ENCODE measurements at regions not wholly inside any gene's neighbourhood (a gene's known extent, or its start where the extent isn't known, plus 50 kb on each side); places are given as distances from the start of the nearest gene placed in this dataset.

DNA sequence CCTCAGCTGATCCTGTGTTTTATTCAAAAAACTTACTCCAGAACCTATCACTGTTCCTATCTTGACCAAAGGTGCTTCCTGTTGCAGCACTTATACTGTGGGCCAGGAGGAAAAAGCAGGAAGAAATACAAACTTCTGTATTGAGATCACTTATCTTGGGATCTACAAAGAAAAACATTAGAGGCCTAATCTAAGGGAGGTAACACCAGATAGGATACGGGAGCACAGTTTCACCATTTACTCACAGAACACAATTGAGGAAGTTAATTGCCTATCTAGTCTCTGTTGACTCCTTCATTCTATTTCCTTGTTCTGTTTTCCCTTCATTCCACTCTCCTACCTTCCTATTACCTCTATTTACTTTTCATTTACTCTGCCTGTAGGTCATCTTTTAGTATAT lies 287.2 kb upstream of the LINC00305 start:
- Histone ChIP-seq H4K20me1 (ENCODE audit: insufficient read depth) (no peaks in the 10 kb centered on the region), H3K4me3 (no peak overlapping the region), H3K27me3 (ENCODE audit: insufficient read depth, low read depth) (no peaks in the 10 kb centered on the region), H3K27ac (no peak overlapping the region), H3K9me3 (ENCODE audit: insufficient read depth, low read depth) (no peaks in the 10 kb centered on the region), H3F3A (ENCODE audit: insufficient read depth, low read depth) (no peaks in the 10 kb centered on the region), H3K79me2 (ENCODE audit: low read depth) (no peaks in the 10 kb centered on the region), H3K9me2 (ENCODE audit: insufficient read depth) (no peaks in the 10 kb centered on the region), H2AFZ (no peak overlapping the region), H3K4me2 (no peak overlapping the region), H3K4me1 (replicated peaks; ENCODE audit: insufficient read depth) (no peaks in the 10 kb centered on the region), H3K36me3 (ENCODE audit: low read depth) (no peaks in the 10 kb centered on the region)
- BruUV-seq (replicated peaks): no TSS peak
- intact Hi-C loops (cut with micrococcal nuclease; ENCODE audit: unreplicated experiment): no loop called here
- DNase-seq: no peak
- no peak for TF ChIP-seq EZH2 (IDR thresholded peaks at IDR 0.05; ENCODE audit: low read depth)
- TF ChIP-seq, protein P1, sequence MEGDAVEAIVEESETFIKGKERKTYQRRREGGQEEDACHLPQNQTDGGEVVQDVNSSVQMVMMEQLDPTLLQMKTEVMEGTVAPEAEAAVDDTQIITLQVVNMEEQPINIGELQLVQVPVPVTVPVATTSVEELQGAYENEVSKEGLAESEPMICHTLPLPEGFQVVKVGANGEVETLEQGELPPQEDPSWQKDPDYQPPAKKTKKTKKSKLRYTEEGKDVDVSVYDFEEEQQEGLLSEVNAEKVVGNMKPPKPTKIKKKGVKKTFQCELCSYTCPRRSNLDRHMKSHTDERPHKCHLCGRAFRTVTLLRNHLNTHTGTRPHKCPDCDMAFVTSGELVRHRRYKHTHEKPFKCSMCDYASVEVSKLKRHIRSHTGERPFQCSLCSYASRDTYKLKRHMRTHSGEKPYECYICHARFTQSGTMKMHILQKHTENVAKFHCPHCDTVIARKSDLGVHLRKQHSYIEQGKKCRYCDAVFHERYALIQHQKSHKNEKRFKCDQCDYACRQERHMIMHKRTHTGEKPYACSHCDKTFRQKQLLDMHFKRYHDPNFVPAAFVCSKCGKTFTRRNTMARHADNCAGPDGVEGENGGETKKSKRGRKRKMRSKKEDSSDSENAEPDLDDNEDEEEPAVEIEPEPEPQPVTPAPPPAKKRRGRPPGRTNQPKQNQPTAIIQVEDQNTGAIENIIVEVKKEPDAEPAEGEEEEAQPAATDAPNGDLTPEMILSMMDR (conservative IDR thresholded peaks at IDR 0.05): no peak
- CTCF ChIA-PET: no interaction called here
- POLR2A ChIA-PET (ENCODE audit: unreplicated experiment): no interaction called here

DNA sequence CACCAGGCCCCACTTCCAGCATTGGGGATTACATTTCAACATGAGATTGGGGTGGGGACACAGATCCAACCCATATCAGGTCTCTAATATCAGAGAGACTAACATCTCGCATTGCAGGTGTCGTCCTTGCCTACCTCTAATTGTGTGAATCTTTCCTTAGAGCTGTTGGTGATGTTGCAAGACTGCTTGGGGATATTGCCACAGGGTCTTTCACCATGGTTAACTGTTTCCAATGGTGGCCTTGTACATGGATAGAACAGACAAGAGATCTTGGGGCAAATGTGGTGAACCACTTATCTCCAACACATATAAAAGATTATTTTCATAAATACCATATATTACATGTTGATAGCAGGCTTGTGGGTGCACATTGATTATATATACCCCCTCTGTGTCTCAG lies 270.3 kb upstream of the LINC00305 start:
- CTCF ChIA-PET: no interaction called here
- no peaks in the 10 kb centered on the region for H3K27me3 ChIP-seq (ENCODE audit: insufficient read depth, low read depth)
- no peak overlapping the region for H3K4me3 ChIP-seq
- no peaks in the 10 kb centered on the region for H3F3A ChIP-seq (ENCODE audit: insufficient read depth, low read depth)
- H3K27ac ChIP-seq: no peak overlapping the region
- TF ChIP-seq EZH2 (IDR thresholded peaks at IDR 0.05; ENCODE audit: low read depth): no peak
- TF ChIP-seq, protein P1 (conservative IDR thresholded peaks at IDR 0.05): no peak
- H3K79me2 ChIP-seq (ENCODE audit: low read depth): no peaks in the 10 kb centered on the region
- POLR2A ChIA-PET (ENCODE audit: unreplicated experiment): no interaction called here
- no peak for DNase-seq
- no peak overlapping the region for H3K4me2 ChIP-seq
- intact Hi-C loops (cut with micrococcal nuclease; ENCODE audit: unreplicated experiment): no loop called here
- no peaks in the 10 kb centered on the region for H3K9me2 ChIP-seq (ENCODE audit: insufficient read depth)
- H3K4me1 ChIP-seq (replicated peaks; ENCODE audit: insufficient read depth): no peaks in the 10 kb centered on the region
- no peaks in the 10 kb centered on the region for H3K36me3 ChIP-seq (ENCODE audit: low read depth)
- no peaks in the 10 kb centered on the region for H4K20me1 ChIP-seq (ENCODE audit: insufficient read depth)
- BruUV-seq (replicated peaks): no TSS peak
- H3K9me3 ChIP-seq (ENCODE audit: insufficient read depth, low read depth): no peaks in the 10 kb centered on the region
- H2AFZ ChIP-seq: no peak overlapping the region

DNA sequence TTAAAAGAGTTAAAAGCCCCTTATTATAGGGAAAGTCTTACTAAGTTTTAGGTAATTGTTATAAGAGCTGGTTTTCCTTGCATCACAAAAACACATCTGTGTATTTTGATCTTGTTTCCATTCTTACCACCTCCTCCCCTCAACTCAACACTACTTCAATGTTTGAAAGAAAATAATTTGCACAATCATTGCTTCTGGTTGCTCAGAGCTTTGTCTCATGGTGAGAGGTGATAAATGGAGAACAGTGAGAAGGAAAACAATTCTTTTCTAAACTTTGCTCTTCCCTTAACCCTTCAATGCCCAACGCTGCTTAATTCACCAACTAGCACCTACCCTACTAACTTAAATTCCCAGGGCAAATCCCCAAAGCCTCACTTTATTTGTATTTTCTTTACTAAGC lies 268.1 kb upstream of the LINC00305 start:
- Histone ChIP-seq H3K79me2 (ENCODE audit: low read depth) (no peaks in the 10 kb centered on the region), H3K9me3 (ENCODE audit: insufficient read depth, low read depth) (no peaks in the 10 kb centered on the region), H3K4me3 (no peak overlapping the region), H3K27ac (no peak overlapping the region), H3K4me2 (no peak overlapping the region), H3K9me2 (ENCODE audit: insufficient read depth) (no peaks in the 10 kb centered on the region), H2AFZ (no peak overlapping the region), H3K36me3 (ENCODE audit: low read depth) (no peaks in the 10 kb centered on the region), H3K4me1 (replicated peaks; ENCODE audit: insufficient read depth) (no peaks in the 10 kb centered on the region), H3K27me3 (ENCODE audit: insufficient read depth, low read depth) (no peaks in the 10 kb centered on the region), H4K20me1 (ENCODE audit: insufficient read depth) (no peaks in the 10 kb centered on the region), H3F3A (ENCODE audit: insufficient read depth, low read depth) (no peaks in the 10 kb centered on the region)
- intact Hi-C loops (cut with micrococcal nuclease; ENCODE audit: unreplicated experiment): no loop called here
- no TSS peak for BruUV-seq (replicated peaks)
- CTCF ChIA-PET: no interaction called here
- TF ChIP-seq EZH2 (IDR thresholded peaks at IDR 0.05; ENCODE audit: low read depth): no peak
- TF ChIP-seq, protein P1 (conservative IDR thresholded peaks at IDR 0.05): no peak
- DNase-seq: no peak
- POLR2A ChIA-PET (ENCODE audit: unreplicated experiment): no interaction called here

All from PC-9 (cell line).